WTC11 (cell line): ENCODE measurements at regions not wholly inside any gene's neighbourhood (a gene's known extent, or its start where the extent isn't known, plus 50 kb on each side); places are given as distances from the start of the nearest gene placed in this dataset.

Experiments
- ATAC-seq: fragments of 200-7000 bp; cut with Tn5 transposase; 2 replicates; pipeline ENCODE4 v1.10.0; 2021; ENCODE audit warnings: mild to moderate bottlenecking, moderate library complexity
- CTCF ChIA-PET: fragments of 300-600 bp; sonication (Branson Sonifier 250); formaldehyde crosslinking; loops from one replicate; lab custom pipeline; 2021; ENCODE audit warnings: antibody characterized with exemption; lab: Charles Lee
- POLR2A ChIA-PET: fragments of 350-600 bp; sonication (Branson Sonifier 250); formaldehyde crosslinking; loops from one replicate; lab custom pipeline; 2021; ENCODE audit warnings: antibody characterized with exemption; lab: Charles Lee
- DNase-seq: peaks from one replicate; pipeline ENCODE4 v3.0.0; 2021; ENCODE audit warnings: low spot score
- H3K27ac Mint-ChIP-seq: 2 replicates; pipeline ENCODE4 v1.8.0; 2021; ENCODE audit warnings: mixed read lengths
- H3K27me3 Mint-ChIP-seq: 2 replicates; pipeline ENCODE4 v1.8.0; 2021; ENCODE audit warnings: low read depth, mild to moderate bottlenecking, moderate library complexity, mixed read lengths
- H3K36me3 Mint-ChIP-seq: 2 replicates; pipeline ENCODE4 v1.8.0; 2021; ENCODE audit warnings: mixed read lengths
- H3K4me1 Mint-ChIP-seq: 2 replicates; pipeline ENCODE4 v1.8.0; 2022; ENCODE audit warnings: mixed read lengths
- H3K4me3 Mint-ChIP-seq: 2 replicates; pipeline ENCODE4 v1.8.0; 2021; ENCODE audit warnings: mild to moderate bottlenecking, moderate library complexity, mixed read lengths
- H3K9me3 Mint-ChIP-seq: 2 replicates; pipeline ENCODE4 v1.8.0; 2021; ENCODE audit warnings: mixed read lengths
- CDX4 ChIP-seq: fragments of 250-450 bp; sonication (Bioruptor Pico); IDR thresholded peaks from 2 replicates; pipeline ENCODE4 v1.9.0; 2021; ENCODE audit warnings: moderate library complexity, mild to moderate bottlenecking, inconsistent platforms, borderline replicate concordance
- CREM ChIP-seq: sonication (generic); formaldehyde crosslinking; IDR thresholded peaks from 2 replicates; pipeline ENCODE4 v1.8.1; 2022; ENCODE audit warnings: mild to moderate bottlenecking, missing genetic modification reagents, moderate library complexity
- CTCF ChIP-seq: fragments of 200-600 bp; IDR thresholded peaks from 2 replicates; pipeline ENCODE4 v1.8.0; 2022; ENCODE audit warnings: antibody characterized with exemption
- FOXK1 ChIP-seq: sonication (generic); formaldehyde crosslinking; IDR thresholded peaks from 2 replicates; pipeline ENCODE4 v1.8.0; 2022; ENCODE audit warnings: mild to moderate bottlenecking, moderate library complexity, missing genetic modification reagents
- GABPB1 ChIP-seq: sonication (generic); formaldehyde crosslinking; IDR thresholded peaks from 2 replicates; pipeline ENCODE4 v1.8.1; 2023; ENCODE audit warnings: mild to moderate bottlenecking, missing genetic modification reagents
- GRHL2 ChIP-seq: fragments of 250-450 bp; sonication (Bioruptor Pico); IDR thresholded peaks from 2 replicates; pipeline ENCODE4 v1.8.0; 2022; ENCODE audit warnings: mild to moderate bottlenecking, moderate library complexity; ENCODE audit not compliant: insufficient replicate concordance, severe bottlenecking
- HMGA2 ChIP-seq: fragments of 250-450 bp; sonication (Bioruptor Pico); IDR thresholded peaks from 2 replicates; pipeline ENCODE4 v1.4.0; 2021; ENCODE audit warnings: mild to moderate bottlenecking, moderate library complexity
- HMGXB4 ChIP-seq: sonication (generic); formaldehyde crosslinking; IDR thresholded peaks from 2 replicates; pipeline ENCODE4 v1.8.1; 2023; ENCODE audit warnings: mild to moderate bottlenecking, moderate library complexity, missing genetic modification reagents
- MAX ChIP-seq: sonication (generic); formaldehyde crosslinking; IDR thresholded peaks from 2 replicates; pipeline ENCODE4 v1.8.0; 2022; ENCODE audit warnings: mild to moderate bottlenecking, missing genetic modification reagents
- MXD4 ChIP-seq: fragments of 250-450 bp; sonication (Bioruptor Pico); IDR thresholded peaks from 2 replicates; pipeline ENCODE4 v1.8.0; 2021; ENCODE audit warnings: mild to moderate bottlenecking, moderate library complexity, borderline replicate concordance
- OVOL2 ChIP-seq: fragments of 250-450 bp; sonication (Bioruptor Pico); IDR thresholded peaks from 2 replicates; pipeline ENCODE4 v1.9.0; 2021; ENCODE audit warnings: mild to moderate bottlenecking, borderline replicate concordance
- PRRX2 ChIP-seq: fragments of 250-450 bp; sonication (Bioruptor Pico); IDR thresholded peaks from 2 replicates; pipeline ENCODE4 v1.8.0; 2021; ENCODE audit warnings: mild to moderate bottlenecking
- RORB ChIP-seq: fragments of 250-450 bp; sonication (Bioruptor Pico); IDR thresholded peaks from 2 replicates; pipeline ENCODE4 v1.9.0; 2021; ENCODE audit warnings: mild to moderate bottlenecking
- TCF7 ChIP-seq: sonication (generic); formaldehyde crosslinking; IDR thresholded peaks from 2 replicates; pipeline ENCODE4 v1.8.0; 2022; ENCODE audit warnings: mild to moderate bottlenecking, low read depth, missing genetic modification reagents, moderate library complexity
- ZNF138 ChIP-seq: sonication (generic); formaldehyde crosslinking; conservative IDR thresholded peaks from 2 replicates; pipeline ENCODE4 v1.8.1; 2022; ENCODE audit warnings: mild to moderate bottlenecking, moderate library complexity, missing genetic modification reagents
- ZNF232 ChIP-seq: sonication (generic); formaldehyde crosslinking; IDR thresholded peaks from 2 replicates; pipeline ENCODE4 v1.8.0; 2022; ENCODE audit warnings: mild to moderate bottlenecking, missing genetic modification reagents
- ZNF396 ChIP-seq: fragments of 250-450 bp; sonication (Bioruptor Pico); IDR thresholded peaks from 2 replicates; pipeline ENCODE4 v1.8.0; 2021; ENCODE audit warnings: mild to moderate bottlenecking, moderate library complexity, borderline replicate concordance
- ZNF512 ChIP-seq: sonication (generic); formaldehyde crosslinking; IDR thresholded peaks from 2 replicates; pipeline ENCODE4 v1.8.1; 2022; ENCODE audit warnings: missing genetic modification reagents, borderline replicate concordance

GRCh38 chrX:114532111-114532805, 51.6 kb upstream of the HTR2C start:
- no peak overlapping the region for H3K4me3 Mint-ChIP-seq
- DNase-seq (no peak), ATAC-seq (no peak)
- no peaks in the 10 kb centered on the region for H3K36me3 Mint-ChIP-seq
- H3K9me3 Mint-ChIP-seq, result no peaks in the 10 kb centered on the region
- no peaks in the 10 kb centered on the region for H3K4me1 Mint-ChIP-seq
- CTCF ChIA-PET, result no interaction called here
- H3K27me3 Mint-ChIP-seq, result no peaks in the 10 kb centered on the region; the same call in 1 of the 2 replicates
- no peak overlapping the region for H3K27ac Mint-ChIP-seq
- POLR2A ChIA-PET, result no interaction called here
- TF ChIP-seq GABPB1 (CRISPR knock-in tag) (no peak), MXD4 (CRISPR knock-in tag) (no peak), FOXK1 (CRISPR knock-in tag) (no peak), PRRX2 (no peak), HMGA2 (CRISPR knock-in tag) (no peak), ZNF138 (CRISPR knock-in tag) (no peak), GRHL2 (CRISPR knock-in tag) (no peak), MAX (no peak), RORB (no peak), ZNF396 (CRISPR knock-in tag) (no peak), OVOL2 (CRISPR knock-in tag) (no peak), ZNF232 (CRISPR knock-in tag) (no peak), CREM (CRISPR knock-in tag) (no peak), CDX4 (CRISPR knock-in tag) (no peak), ZNF512 (no peak), HMGXB4 (CRISPR knock-in tag) (no peak), TCF7 (CRISPR knock-in tag) (no peak), CTCF (no peak)
